ENCODE measurements at regions not wholly inside any gene's neighbourhood (a gene's known extent, or its start where the extent isn't known, plus 50 kb on each side); places are given as distances from the start of the nearest gene placed in this dataset.

DNA sequence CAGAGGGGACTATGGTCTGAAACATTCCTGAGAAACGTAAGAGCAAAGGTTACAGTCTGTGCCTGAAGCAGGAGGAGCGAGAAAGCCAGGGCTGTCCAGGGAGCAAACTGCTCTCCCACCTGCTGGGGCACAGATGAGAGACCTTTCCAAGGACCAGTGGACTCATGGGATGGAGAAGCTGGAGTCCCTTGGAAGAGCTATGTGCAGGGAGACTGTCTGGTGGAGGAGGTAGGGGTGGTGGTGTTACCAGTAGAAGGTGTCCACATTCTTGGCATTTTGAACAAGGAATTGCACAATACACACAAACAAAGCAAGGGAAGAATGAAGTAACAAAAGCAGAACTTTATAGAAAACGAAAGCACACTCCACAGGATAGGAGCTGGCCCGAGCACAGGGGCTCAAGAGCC lies 97.9 kb upstream of the CYRIA start:
- TF ChIP-seq, protein P1, sequence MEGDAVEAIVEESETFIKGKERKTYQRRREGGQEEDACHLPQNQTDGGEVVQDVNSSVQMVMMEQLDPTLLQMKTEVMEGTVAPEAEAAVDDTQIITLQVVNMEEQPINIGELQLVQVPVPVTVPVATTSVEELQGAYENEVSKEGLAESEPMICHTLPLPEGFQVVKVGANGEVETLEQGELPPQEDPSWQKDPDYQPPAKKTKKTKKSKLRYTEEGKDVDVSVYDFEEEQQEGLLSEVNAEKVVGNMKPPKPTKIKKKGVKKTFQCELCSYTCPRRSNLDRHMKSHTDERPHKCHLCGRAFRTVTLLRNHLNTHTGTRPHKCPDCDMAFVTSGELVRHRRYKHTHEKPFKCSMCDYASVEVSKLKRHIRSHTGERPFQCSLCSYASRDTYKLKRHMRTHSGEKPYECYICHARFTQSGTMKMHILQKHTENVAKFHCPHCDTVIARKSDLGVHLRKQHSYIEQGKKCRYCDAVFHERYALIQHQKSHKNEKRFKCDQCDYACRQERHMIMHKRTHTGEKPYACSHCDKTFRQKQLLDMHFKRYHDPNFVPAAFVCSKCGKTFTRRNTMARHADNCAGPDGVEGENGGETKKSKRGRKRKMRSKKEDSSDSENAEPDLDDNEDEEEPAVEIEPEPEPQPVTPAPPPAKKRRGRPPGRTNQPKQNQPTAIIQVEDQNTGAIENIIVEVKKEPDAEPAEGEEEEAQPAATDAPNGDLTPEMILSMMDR (IDR thresholded peaks at IDR 0.05; ENCODE audit: insufficient read depth, low read length, poor library complexity, severe bottlenecking) = no peak
- no peak for TF ChIP-seq EZH2phosphoT487 (conservative IDR thresholded peaks at IDR 0.05; ENCODE audit: low read length)

All from SU-DHL-6 (cell line).